Neural cell (in vitro differentiated cells): ENCODE measurements at regions not wholly inside any gene's neighbourhood (a gene's known extent, or its start where the extent isn't known, plus 50 kb on each side); places are given as distances from the start of the nearest gene placed in this dataset.
"Not testable (repeated sequence)": the region's sequence is repeated elsewhere in the genome, so short reads cannot be mapped to it uniquely, and the experiment has no call there.

Experiments used
- H2AFZ ChIP-seq: fragments of 200-600, 300-800 bp; sonication (generic), shearing (Covaris generic); 2 replicates; pipeline ENCODE4 v1.6.0; 2014; ENCODE audit warnings: low read depth, mild to moderate bottlenecking, antibody characterized with exemption, low read length, moderate library complexity
- H3F3A ChIP-seq: fragments of 200-600 bp; shearing (Covaris generic); 2 replicates; pipeline ENCODE4 v1.6.1; 2016; ENCODE audit warnings: mild to moderate bottlenecking, moderate library complexity, mixed read lengths, antibody characterized with exemption, low read length; ENCODE audit not compliant: insufficient read depth, poor library complexity, severe bottlenecking
- H3K27ac ChIP-seq: fragments of 200-600, 300-800 bp; sonication (generic), shearing (Covaris generic); 2 replicates; pipeline ENCODE4 v1.5.1; 2014; ENCODE audit warnings: mild to moderate bottlenecking, low read length, moderate library complexity
- H3K27me3 ChIP-seq: fragments of 300-800, 200-600 bp; sonication (generic), shearing (Covaris generic); 2 replicates; pipeline ENCODE4 v1.6.0; 2014; ENCODE audit warnings: mild to moderate bottlenecking, low read depth, low read length, moderate library complexity; ENCODE audit not compliant: insufficient read depth
- H3K36me3 ChIP-seq: fragments of 300-800, 200-600 bp; sonication (generic), shearing (Covaris generic); 2 replicates; pipeline ENCODE4 v1.5.1; 2014; ENCODE audit warnings: mild to moderate bottlenecking, antibody characterized with exemption, low read length, moderate library complexity; ENCODE audit not compliant: insufficient read depth
- H3K4me2 ChIP-seq: fragments of 300-800, 200-600 bp; sonication (generic), shearing (Covaris generic); 2 replicates; pipeline ENCODE4 v1.6.0; 2014; ENCODE audit warnings: mild to moderate bottlenecking, low read length
- H3K4me3 ChIP-seq: fragments of 300-800, 200-600 bp; sonication (generic), shearing (Covaris generic); 2 replicates; pipeline ENCODE4 v1.5.1; 2014; ENCODE audit warnings: mild to moderate bottlenecking, low read length, moderate library complexity
- H3K79me2 ChIP-seq: fragments of 200-600 bp; shearing (Covaris generic); replicated peaks from 2 replicates; pipeline ENCODE4 v1.6.0; 2014; ENCODE audit warnings: mild to moderate bottlenecking, low read length, moderate library complexity; ENCODE audit not compliant: insufficient read depth
- H3K9ac ChIP-seq: fragments of 300-800, 200-600 bp; sonication (generic), shearing (Covaris generic); 2 replicates; pipeline ENCODE4 v1.6.1; 2016; ENCODE audit warnings: mild to moderate bottlenecking, low read length, mixed read lengths
- H3K9me2 ChIP-seq: fragments of 200-600 bp; shearing (Covaris generic); 2 replicates; pipeline ENCODE4 v1.6.1; 2016; ENCODE audit warnings: mild to moderate bottlenecking, low read length, mixed read lengths; ENCODE audit not compliant: insufficient read depth
- H3K9me3 ChIP-seq: fragments of 200-600, 300-800 bp; sonication (generic), shearing (Covaris generic); 2 replicates; pipeline ENCODE4 v1.6.1; 2016; ENCODE audit warnings: mild to moderate bottlenecking, mixed run types, low read length, moderate library complexity, mixed read lengths
- H4K20me1 ChIP-seq: fragments of 200-600 bp; shearing (Covaris generic); 2 replicates; pipeline ENCODE4 v1.6.1; 2016; ENCODE audit warnings: mild to moderate bottlenecking, mixed run types; ENCODE audit not compliant: insufficient read depth
- CTCF ChIP-seq: fragments of 450-650 bp; IDR thresholded peaks from 2 replicates; pipeline ENCODE4 v1.5.1; 2014; ENCODE audit warnings: antibody characterized with exemption, mild to moderate bottlenecking, moderate library complexity; ENCODE audit not compliant: poor library complexity, severe bottlenecking
- EP300 ChIP-seq: fragments of 450-650 bp; conservative IDR thresholded peaks from 2 replicates; pipeline ENCODE4 v1.6.1; 2014; ENCODE audit warnings: antibody characterized with exemption, mild to moderate bottlenecking, moderate library complexity; ENCODE audit not compliant: poor library complexity, severe bottlenecking
- EZH2 ChIP-seq: fragments of 200-600, 300-800 bp; shearing (Covaris generic), sonication (generic); IDR thresholded peaks from 2 replicates; pipeline ENCODE4 v1.6.1; 2014; ENCODE audit warnings: antibody characterized with exemption, low read length, borderline replicate concordance, mild to moderate bottlenecking; ENCODE audit not compliant: insufficient read depth, poor library complexity, severe bottlenecking
- MXI1 ChIP-seq: fragments of 450-650 bp; conservative IDR thresholded peaks from 2 replicates; pipeline ENCODE4 v1.6.1; 2014; ENCODE audit warnings: antibody characterized with exemption, mild to moderate bottlenecking; ENCODE audit not compliant: poor library complexity, severe bottlenecking
- POLR2AphosphoS5 ChIP-seq: IDR thresholded peaks from 2 replicates; pipeline ENCODE4 v1.6.1; 2012
- RAD21 ChIP-seq: fragments of 450-650 bp; conservative IDR thresholded peaks from 2 replicates; pipeline ENCODE4 v1.6.1; 2014; ENCODE audit warnings: antibody characterized with exemption, mild to moderate bottlenecking, moderate library complexity
- REST ChIP-seq: IDR thresholded peaks from 2 replicates; pipeline ENCODE4 v1.6.1; 2012; ENCODE audit warnings: borderline replicate concordance
- SMC3 ChIP-seq: fragments of 450-650 bp; conservative IDR thresholded peaks from 2 replicates; pipeline ENCODE4 v1.6.1; 2014; ENCODE audit warnings: antibody characterized with exemption, mild to moderate bottlenecking, moderate library complexity; ENCODE audit not compliant: poor library complexity
- TAF1 ChIP-seq: IDR thresholded peaks from 2 replicates; pipeline ENCODE4 v1.6.1; 2012; ENCODE audit warnings: low read depth

GRCh38 chr10:64881257-64881656 lies 1360.1 kb downstream of the REEP3 start:
- no peaks in the 10 kb centered on the region for H3K36me3 ChIP-seq
- no peaks in the 10 kb centered on the region for H3K9me3 ChIP-seq
- no peaks in the 10 kb centered on the region for H3K9me2 ChIP-seq
- no peak overlapping the region for H3K9ac ChIP-seq
- no peak overlapping the region for H3K4me2 ChIP-seq
- H3K79me2 ChIP-seq = no peaks in the 10 kb centered on the region
- no peak overlapping the region for H3K27ac ChIP-seq
- no peak overlapping the region for H2AFZ ChIP-seq
- H3K4me3 ChIP-seq = no peak overlapping the region
- H3K27me3 ChIP-seq = no peaks in the 10 kb centered on the region
- no peaks in the 10 kb centered on the region for H4K20me1 ChIP-seq
- H3F3A ChIP-seq = no peaks in the 10 kb centered on the region
- TF ChIP-seq REST (no peak), CTCF (no peak), EP300 (no peak), SMC3 (no peak), TAF1 (no peak), EZH2 (no peak), MXI1 (no peak), RAD21 (no peak), POLR2AphosphoS5 (no peak)

GRCh38 chr10:64896582-64896981 lies 1375.4 kb downstream of the REEP3 start:
- Histone ChIP-seq H3K9me3 (no peaks in the 10 kb centered on the region), H3K9ac (no peak overlapping the region), H3K79me2 (no peaks in the 10 kb centered on the region), H3K27ac (no peak overlapping the region), H3K9me2 (no peaks in the 10 kb centered on the region), H3K27me3 (no peaks in the 10 kb centered on the region), H4K20me1 (no peaks in the 10 kb centered on the region), H2AFZ (no peak overlapping the region), H3F3A (no peaks in the 10 kb centered on the region), H3K4me2 (no peak overlapping the region), H3K36me3 (no peaks in the 10 kb centered on the region), H3K4me3 (no peak overlapping the region)
- TF ChIP-seq TAF1 (no peak), RAD21 (no peak), REST (no peak), SMC3 (no peak), MXI1 (no peak), POLR2AphosphoS5 (no peak)

- H3K79me2 ChIP-seq, H3K36me3 ChIP-seq, H3K9ac ChIP-seq, H3K9me2 ChIP-seq, H4K20me1 ChIP-seq, H3K9me3 ChIP-seq, H3K4me2 ChIP-seq, H3K27ac ChIP-seq, H3F3A ChIP-seq, H3K27me3 ChIP-seq, H2AFZ ChIP-seq, H3K4me3 ChIP-seq: not testable (repeated sequence)
These were observed 1385.1 kb downstream of the REEP3 start for GRCh38 chr10:64906311-64906710.

- H3K4me3 ChIP-seq, H3K79me2 ChIP-seq, H3K27me3 ChIP-seq, H3K9me3 ChIP-seq, H3K27ac ChIP-seq, H3F3A ChIP-seq, H2AFZ ChIP-seq, H4K20me1 ChIP-seq, H3K36me3 ChIP-seq, H3K9me2 ChIP-seq, H3K4me2 ChIP-seq, H3K9ac ChIP-seq: not testable (repeated sequence)
These were observed 1403.1 kb downstream of the REEP3 start for GRCh38 chr10:64924306-64924705.
